Hippocampal formation (tissue), 2 donors: ENCODE measurements at regions not wholly inside any gene's neighbourhood (a gene's known extent, or its start where the extent isn't known, plus 50 kb on each side); places are given as distances from the start of the nearest gene placed in this dataset.

Experiments used
- DNase-seq, 2 donors: peaks; one replicate each; lab custom pipeline; 2025; lab: John Stamatoyannopoulos, UW

GRCh38 chr9:119649205-119649604 is 280.0 kb upstream of the BRINP1 start:
- no peak for DNase-seq

DNA sequence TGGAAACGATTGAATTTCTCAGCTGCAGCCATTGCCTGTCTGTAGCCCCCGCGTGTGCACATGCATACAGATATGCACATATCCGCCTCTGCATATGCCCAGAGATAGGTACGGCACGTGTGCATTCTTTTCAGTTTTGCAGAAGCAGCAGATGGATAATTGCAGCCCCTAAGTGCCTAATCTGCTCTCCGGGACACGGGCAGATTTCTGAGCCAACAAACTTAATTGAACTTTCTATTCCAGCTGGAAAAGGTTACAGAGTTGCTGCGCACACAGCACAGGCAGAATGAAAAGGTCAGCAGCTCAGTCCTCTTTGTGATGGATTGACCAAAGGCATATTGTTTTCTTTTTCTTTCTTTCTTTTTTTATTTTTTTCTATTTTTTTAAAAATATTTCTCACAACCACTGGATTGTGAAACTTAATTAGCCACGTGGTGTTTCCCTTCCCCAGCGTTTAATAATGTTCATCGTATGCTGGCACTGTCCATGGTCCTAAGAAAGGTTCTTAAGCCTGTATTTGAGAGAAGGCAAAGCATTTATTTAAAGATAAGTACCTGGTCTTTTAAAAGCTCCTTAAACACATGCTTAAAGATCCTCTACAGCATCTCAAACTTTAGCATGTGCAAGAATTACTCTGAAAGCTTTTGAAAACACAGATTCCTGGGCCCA is 270.2 kb upstream of the BRINP1 start:
- no peak for DNase-seq

DNA sequence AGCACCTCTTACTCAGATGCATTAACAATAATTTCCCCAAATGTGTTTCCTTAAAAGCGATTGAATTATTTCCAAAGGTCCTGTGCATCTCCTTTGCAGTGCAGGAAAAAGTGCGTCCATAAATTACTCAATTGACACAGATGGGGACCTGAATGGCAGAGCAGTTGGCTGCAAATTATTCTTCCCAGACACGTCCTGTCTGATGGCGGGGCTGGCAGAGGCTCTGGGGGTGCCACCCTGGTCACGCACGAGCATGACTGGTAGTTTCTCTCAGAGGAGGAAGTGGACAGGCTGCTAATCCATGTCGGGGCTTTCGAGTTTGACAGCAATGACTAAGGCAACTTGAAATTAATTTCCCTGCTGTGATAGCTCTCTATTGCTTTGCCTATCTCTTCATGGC is 264.8 kb upstream of the BRINP1 start:
- DNase-seq, result no peak

GRCh38 chr9:119611565-119611964 is 242.3 kb upstream of the BRINP1 start:
- DNase-seq, result no peak

DNA sequence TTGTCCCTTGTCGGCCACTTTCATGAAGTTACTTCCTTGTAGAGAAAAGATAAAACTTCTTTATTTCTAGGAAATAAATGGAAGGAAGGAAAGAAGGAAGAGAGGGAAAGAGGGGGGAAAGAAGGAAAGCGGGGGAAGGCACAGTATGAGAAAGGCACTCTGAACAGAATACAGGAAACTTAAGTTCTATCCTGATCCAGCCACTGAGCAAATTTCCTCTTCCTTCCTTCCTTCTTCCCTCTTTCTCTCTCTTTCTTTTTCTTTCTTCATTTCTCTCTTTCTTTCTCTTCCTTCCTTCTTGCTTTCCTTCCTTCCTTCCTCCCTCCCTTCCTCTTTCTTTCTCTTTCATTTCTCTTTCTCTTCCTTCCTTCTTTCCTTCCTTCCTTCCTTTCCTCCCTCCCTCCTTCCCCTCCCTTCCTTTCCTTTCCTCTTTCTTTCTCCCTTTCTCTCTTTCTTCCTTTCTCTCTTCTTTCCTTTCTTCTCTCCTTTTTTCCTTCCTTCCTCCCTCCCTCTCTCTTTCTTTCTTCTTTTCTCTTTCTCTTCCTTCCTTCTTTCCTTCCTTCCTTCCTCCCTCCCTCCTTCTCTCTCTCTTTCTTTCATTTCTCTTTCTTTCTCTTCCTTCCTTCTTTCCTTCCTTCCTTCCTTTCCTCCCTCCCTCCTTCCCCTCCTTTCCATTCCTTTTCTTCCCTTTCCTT is 240.2 kb upstream of the BRINP1 start:
- DNase-seq, result no peak

- no peak for DNase-seq
These were observed 232.4 kb upstream of the BRINP1 start for GRCh38 chr9:119601632-119602031.

GRCh38 chr9:119597499-119597898 is 228.3 kb upstream of the BRINP1 start:
- DNase-seq, result no peak

GRCh38 chr9:119596703-119597102 is 227.5 kb upstream of the BRINP1 start:
- DNase-seq, result no peak

DNA sequence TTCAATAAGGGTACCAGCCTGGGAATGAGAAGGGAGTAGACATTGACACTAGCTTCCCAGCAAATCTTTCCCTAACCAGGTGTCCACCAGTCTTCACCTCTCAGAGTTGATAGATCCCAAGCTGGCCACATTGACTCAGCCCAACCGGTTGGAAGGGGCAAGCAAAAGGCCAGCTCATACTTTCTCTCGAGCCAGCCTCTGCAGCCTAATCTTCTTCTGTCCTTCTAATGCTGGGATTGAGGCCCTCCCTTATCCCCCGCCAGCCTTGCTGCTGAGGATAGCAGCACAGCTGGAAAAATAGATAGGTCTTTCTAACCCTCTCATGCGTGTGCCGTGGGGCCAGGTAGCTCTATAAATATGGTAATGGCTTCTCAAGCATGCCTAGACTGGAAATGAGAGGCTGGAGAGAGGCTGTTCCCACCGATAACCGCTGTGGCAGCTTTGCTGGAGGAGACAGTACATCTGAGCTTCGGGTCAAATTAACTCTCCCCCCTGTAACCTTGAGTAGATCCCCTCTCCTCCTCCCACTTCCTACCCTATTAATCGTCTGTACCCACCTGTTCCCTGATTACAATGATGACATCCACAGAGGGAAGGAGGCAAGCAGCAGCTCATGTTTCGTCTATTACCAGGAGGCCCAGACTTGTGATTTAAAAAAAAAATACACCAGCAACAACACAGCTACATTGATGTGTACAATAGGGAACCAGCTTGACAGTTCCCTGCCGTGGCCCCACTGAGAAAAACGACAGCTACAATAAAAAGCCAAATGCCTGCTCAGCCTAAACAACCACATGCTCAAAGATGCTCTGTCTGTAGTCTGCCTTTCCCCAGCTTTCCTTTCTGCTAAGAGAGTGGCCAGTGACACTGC is 219.9 kb upstream of the BRINP1 start:
- no peak for DNase-seq

DNA sequence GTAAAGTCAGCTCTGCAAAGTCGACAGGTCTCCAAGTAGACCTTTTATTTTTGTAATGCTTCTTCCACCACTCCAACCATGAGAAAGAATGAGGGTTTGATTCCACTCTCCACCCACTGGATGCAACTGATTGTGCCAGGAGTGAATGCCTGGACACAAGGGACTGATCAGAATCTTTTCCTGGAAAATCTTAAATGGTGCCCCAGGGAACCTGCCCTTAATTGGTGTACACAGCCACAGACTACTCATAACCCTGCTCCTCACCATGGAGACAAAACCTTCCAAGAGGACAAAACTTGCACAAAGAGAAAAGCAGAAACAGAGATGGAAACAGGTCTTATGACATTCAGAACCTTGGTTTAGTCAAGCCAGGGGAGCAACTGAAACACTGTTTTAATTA is 208.6 kb upstream of the BRINP1 start:
- no peak for DNase-seq

GRCh38 chr9:119559986-119560385 is 190.8 kb upstream of the BRINP1 start:
- DNase-seq, result no peak

GRCh38 chr9:119559056-119559455 is 189.8 kb upstream of the BRINP1 start:
- peak in 1 of 2 donors; percentile 4 for DNase-seq

GRCh38 chr9:119556129-119556875 is 187.1 kb upstream of the BRINP1 start:
- peak; percentile 56 to 61 for DNase-seq

DNA sequence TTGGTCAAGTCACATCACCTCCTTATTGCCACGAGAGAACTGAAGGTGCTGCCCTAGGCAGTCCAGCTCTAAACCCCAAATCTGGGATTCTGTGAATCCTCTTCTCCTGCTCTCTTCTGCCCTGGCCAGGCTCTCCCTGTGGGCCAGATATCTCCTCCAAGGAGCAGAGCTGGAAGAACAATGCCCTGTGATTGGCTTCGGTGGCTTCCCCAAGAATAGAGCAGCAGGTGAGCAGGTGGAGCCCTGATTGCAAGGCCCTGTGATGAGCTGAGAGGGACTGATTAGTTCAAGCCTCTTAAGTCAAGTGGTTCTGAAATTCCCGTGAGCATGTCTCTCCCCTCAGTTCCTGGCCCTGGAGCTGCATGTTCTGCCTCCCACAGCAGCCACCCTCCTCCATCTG is 175.3 kb upstream of the BRINP1 start:
- DNase-seq, result no peak

DNA sequence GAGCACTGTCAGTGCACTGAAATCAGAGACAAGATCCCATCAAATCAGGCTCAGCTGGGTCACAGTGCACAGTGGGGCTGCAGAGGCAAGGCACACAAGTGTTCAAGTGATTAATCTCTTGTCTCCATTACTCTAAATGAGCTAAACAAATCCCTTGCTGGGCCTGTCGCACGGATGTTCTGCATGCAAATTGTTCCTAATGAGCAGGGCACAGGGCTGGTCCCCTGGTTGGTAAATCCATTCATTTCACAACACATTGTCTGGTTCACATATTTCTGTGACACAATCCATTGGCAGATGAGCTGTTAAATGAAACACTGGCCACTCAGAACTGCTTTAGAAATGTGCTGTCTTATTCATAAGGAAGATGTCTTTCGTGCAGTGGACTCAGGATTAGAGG is 167.9 kb upstream of the BRINP1 start:
- DNase-seq, result no peak

GRCh38 chr9:119533504-119533903 is 164.3 kb upstream of the BRINP1 start:
- DNase-seq, result no peak

- DNase-seq, result no peak
These were observed 157.5 kb upstream of the BRINP1 start for GRCh38 chr9:119526698-119527097.

DNA sequence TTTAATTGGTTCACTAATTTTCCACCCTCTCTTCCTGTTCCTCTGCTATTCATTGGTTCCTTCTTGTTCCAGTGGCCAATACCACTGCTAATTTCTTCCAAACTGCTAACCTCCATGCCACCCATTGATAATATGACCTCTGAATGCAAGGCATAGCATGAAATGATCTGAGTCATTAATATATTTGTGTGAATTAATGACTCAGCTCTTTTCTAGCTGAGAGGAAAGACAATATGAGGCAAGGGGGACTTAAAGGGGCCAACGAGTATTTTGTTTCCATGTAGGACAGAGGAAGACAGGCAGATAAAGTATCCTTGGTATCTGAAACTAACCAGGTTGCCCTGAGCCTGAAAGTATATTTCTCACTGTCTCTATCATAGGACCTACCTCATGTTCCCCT is 154.3 kb upstream of the BRINP1 start:
- DNase-seq, result no peak

DNA sequence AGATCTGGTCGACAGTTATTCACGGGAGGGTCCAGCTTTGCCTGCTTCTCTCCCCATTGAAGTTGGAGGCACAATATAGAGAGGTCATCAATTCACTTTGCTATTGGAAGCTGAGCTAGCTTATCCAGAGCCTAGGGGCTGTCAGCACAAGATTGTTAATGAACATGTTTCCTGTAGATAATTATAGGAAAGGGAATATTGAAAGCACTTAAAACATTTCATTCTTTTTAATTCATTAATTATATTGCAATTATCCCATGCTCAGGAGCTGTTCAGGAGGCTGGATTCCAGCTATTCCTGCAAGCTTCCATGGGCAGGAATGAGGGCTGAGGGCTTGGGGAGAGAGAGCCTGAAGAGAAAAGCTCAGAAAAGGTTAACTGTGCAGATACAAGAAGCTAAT is 153.1 kb upstream of the BRINP1 start:
- DNase-seq, result no peak

DNA sequence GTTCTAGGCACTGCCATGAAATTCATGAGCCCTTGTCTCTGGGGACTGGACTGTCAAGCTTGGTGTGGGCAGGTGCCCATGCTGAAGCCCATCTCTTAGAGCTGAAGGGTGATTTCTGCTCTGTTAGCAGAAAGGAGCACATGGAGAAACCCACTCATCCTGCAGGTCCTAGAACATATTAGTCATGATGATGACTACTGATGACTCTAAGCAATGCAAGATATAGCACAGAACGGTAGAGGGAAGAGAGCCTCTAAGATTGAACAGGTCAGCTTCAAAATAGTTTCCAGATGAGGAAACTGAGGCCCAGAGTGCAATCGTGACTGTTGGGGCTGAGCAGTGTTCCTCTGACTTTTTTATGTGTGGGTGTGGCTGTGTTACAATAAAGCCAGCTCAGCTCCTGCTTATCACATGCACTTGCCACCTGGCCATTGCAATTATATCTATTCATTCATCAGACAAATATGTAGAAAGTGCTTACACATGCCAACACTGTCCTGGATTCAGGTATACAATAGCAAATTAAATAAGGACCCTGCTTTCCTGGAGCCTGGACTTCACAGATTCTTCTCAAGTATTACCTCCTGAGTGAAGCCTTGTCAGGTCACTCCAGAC is 140.2 kb upstream of the BRINP1 start:
- DNase-seq, result no peak

GRCh38 chr9:119501374-119501773 is 132.1 kb upstream of the BRINP1 start:
- no peak for DNase-seq
